MCF 10A (cell line): ENCODE measurements at regions not wholly inside any gene's neighbourhood (a gene's known extent, or its start where the extent isn't known, plus 50 kb on each side); places are given as distances from the start of the nearest gene placed in this dataset.

ENCODE experiments used
- BruUV-seq: library from RNA; stranded (reverse); fragments of 400-500 nt; replicated peaks from 2 replicates; lab custom pipeline; 2021; lab: Mats Ljungman, UMichigan
- CTCF ChIA-PET: fragments of 300-600 bp; sonication (Branson Sonifier 250); formaldehyde crosslinking; extraction: SDS; loops from one replicate; lab custom pipeline; 2021; ENCODE audit warnings: antibody characterized with exemption, inconsistent platforms; lab: Yijun Ruan, JAX
- POLR2A ChIA-PET: fragments of 300-600, 350-650 bp; sonication (Branson Sonifier 250); formaldehyde crosslinking; extraction: SDS; loops from one replicate; lab custom pipeline; 2020; ENCODE audit warnings: antibody characterized with exemption, inconsistent platforms; lab: Yijun Ruan, JAX
- DNase-seq: peaks from one replicate; pipeline ENCODE4 v3.0.0-alpha.2; 2018; ENCODE audit not compliant: unreplicated experiment
- H3K27ac Mint-ChIP-seq: one replicate; pipeline ENCODE4 v1.8.0; 2022; ENCODE audit warnings: mild to moderate bottlenecking, low read depth, mixed read lengths; ENCODE audit not compliant: unreplicated experiment
- H3K27me3 Mint-ChIP-seq: one replicate; pipeline ENCODE4 v1.8.0; 2022; ENCODE audit warnings: mixed read lengths; ENCODE audit not compliant: insufficient read depth, unreplicated experiment
- H3K36me3 Mint-ChIP-seq: one replicate; pipeline ENCODE4 v1.8.0; 2022; ENCODE audit warnings: mild to moderate bottlenecking, moderate library complexity, mixed read lengths; ENCODE audit not compliant: insufficient read depth, unreplicated experiment
- H3K4me1 Mint-ChIP-seq: one replicate; pipeline ENCODE4 v1.8.0; 2022; ENCODE audit warnings: mixed read lengths; ENCODE audit not compliant: insufficient read depth, unreplicated experiment
- H3K4me3 Mint-ChIP-seq: one replicate; pipeline ENCODE4 v1.8.0; 2022; ENCODE audit warnings: mild to moderate bottlenecking, moderate library complexity, mixed read lengths; ENCODE audit not compliant: unreplicated experiment
- H3K9me3 Mint-ChIP-seq: one replicate; pipeline ENCODE4 v1.8.0; 2022; ENCODE audit warnings: mixed read lengths; ENCODE audit not compliant: unreplicated experiment
- CTCF ChIP-seq: fragments of 200-600 bp; IDR thresholded peaks from one replicate; pipeline ENCODE4 v1.8.0; 2022; ENCODE audit warnings: antibody characterized with exemption, mild to moderate bottlenecking; ENCODE audit not compliant: unreplicated experiment
- intact Hi-C: fragments of 100-400 bp; cut with micrococcal nuclease; formaldehyde crosslinking; loops from 2 replicates; pipeline ENCODE4 v1.14.1; 2022

DNA sequence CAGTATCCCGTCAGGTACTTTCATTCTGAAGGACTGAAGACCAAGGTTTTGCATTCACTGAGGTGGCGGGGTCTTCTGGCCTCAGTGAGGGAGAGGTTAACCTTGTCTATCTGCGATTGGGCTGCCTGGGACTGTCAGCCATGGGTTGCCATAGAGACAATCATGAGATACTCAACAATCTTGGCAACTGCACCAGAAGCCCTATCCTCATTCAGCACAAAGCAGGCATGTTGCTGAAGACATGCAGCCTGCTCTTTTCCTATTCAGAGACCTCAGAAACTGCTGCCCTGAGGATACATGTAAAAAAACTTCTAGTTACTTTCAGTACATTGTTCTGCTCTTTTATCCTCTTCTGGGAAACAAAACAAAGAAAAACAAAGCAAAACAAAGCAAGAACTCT is 146.3 kb upstream of the PIRT start:
- CTCF ChIA-PET = interaction anchor here (0.6 kb wide), 2 partner anchors 85 to 91 kb away, joined by 3 to 4 read pairs; no protein-coding TSS in a partner anchor
- DNase-seq = no peak
- Mint-ChIP-seq H3K27ac (no peak overlapping the region), H3K36me3 (no peaks in the 10 kb centered on the region), H3K27me3 (peaks cover under 1% of the 10 kb centered on the region), H3K4me3 (no peak overlapping the region), H3K4me1 (no peaks in the 10 kb centered on the region), H3K9me3 (peaks cover 21% of the 10 kb centered on the region)
- no TSS peak for BruUV-seq
- POLR2A ChIA-PET = no interaction called here
- intact Hi-C loops = no loop called here
- no peak for TF ChIP-seq CTCF

GRCh38 chr17:10976401-10976800 is 138.5 kb upstream of the PIRT start:
- ChIA-PET CTCF (no interaction called here), POLR2A (no interaction called here)
- H3K4me1 Mint-ChIP-seq = no peaks in the 10 kb centered on the region
- TF ChIP-seq CTCF = no peak
- no peak overlapping the region for H3K4me3 Mint-ChIP-seq
- H3K36me3 Mint-ChIP-seq = no peaks in the 10 kb centered on the region
- no peak overlapping the region for H3K27ac Mint-ChIP-seq
- intact Hi-C loops = no loop called here
- BruUV-seq = no TSS peak
- DNase-seq = no peak
- H3K9me3 Mint-ChIP-seq = peaks cover 4% of the 10 kb centered on the region
- peaks cover 17% of the 10 kb centered on the region for H3K27me3 Mint-ChIP-seq

- intact Hi-C loops = no loop called here
- Mint-ChIP-seq H3K4me3 (no peak overlapping the region), H3K36me3 (no peaks in the 10 kb centered on the region), H3K27me3 (no peaks in the 10 kb centered on the region), H3K4me1 (no peaks in the 10 kb centered on the region), H3K27ac (no peak overlapping the region), H3K9me3 (no peaks in the 10 kb centered on the region)
- no peak for DNase-seq
- CTCF ChIA-PET = interaction anchor here (0.6 kb wide), 1 partner anchor 761 kb away, joined by 3 read pairs; no protein-coding TSS in a partner anchor
- POLR2A ChIA-PET = no interaction called here
- no TSS peak for BruUV-seq
- TF ChIP-seq CTCF = no peak
These were observed 130.1 kb upstream of the PIRT start for GRCh38 chr17:10968007-10968406.

DNA sequence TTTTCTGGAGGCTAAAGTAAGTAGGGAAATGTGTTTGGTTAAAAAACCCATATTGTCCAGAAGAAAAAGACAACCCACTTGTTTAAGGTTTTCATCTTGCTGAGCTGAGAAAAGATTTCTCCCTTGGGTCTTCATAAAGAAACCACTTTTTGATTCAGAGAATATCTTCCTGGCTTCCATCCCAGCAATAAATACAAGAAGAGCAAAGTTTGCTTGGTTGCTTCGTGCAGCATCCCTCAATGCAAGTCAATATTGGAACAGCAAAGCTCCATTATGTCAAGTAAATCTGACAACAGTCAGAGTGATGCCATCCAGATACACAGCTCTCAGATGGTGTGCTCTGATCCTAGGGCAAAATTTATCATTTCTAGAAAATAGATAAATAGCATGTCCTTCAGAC is 118.9 kb upstream of the PIRT start:
- Mint-ChIP-seq H3K9me3 (no peaks in the 10 kb centered on the region), H3K27ac (no peak overlapping the region), H3K4me1 (no peaks in the 10 kb centered on the region), H3K36me3 (no peaks in the 10 kb centered on the region), H3K27me3 (no peaks in the 10 kb centered on the region), H3K4me3 (no peak overlapping the region)
- ChIA-PET POLR2A (no interaction called here), CTCF (no interaction called here)
- BruUV-seq = no TSS peak
- no peak for DNase-seq
- TF ChIP-seq CTCF = no peak
- intact Hi-C loops = no loop called here
